Vagina (tissue), 2 donors: ENCODE measurements at regions not wholly inside any gene's neighbourhood (a gene's known extent, or its start where the extent isn't known, plus 50 kb on each side); places are given as distances from the start of the nearest gene placed in this dataset.

Experiments
- DNase-seq, 2 donors: peaks; one replicate each; pipeline ENCODE4 v3.0.0-alpha.2; 2017; ENCODE audit errors: extremely low spot score in 2 of 2
- H3K27ac ChIP-seq: fragments of 200-600 bp; sonication (generic); one replicate; pipeline ENCODE4 v1.5.1; 2019
- H3K27me3 ChIP-seq: fragments of 200-600 bp; sonication (generic); one replicate; pipeline ENCODE4 v1.5.1; 2019
- H3K36me3 ChIP-seq, 2 donors: fragments of 200-600 bp; sonication (generic); one replicate each; pipeline ENCODE4 v1.5.1; 2017 to 2019
- H3K4me1 ChIP-seq: fragments of 200-600 bp; sonication (generic); one replicate; pipeline ENCODE4 v1.5.1; 2019
- H3K4me3 ChIP-seq, 2 donors: fragments of 200-600 bp; sonication (generic); 1 replicate in 1 of 2; 2 replicates in 1 of 2; pipeline ENCODE4 v1.5.1; 2016 to 2019
- H3K9me3 ChIP-seq: fragments of 200-600 bp; sonication (generic); one replicate; pipeline ENCODE4 v1.5.1; 2019
- POLR2A ChIP-seq, 2 donors: fragments of 450-650 bp; IDR thresholded peaks; one replicate each; pipeline ENCODE4 v1.6.1; 2017; ENCODE audit warnings: antibody characterized with exemption in 2 of 2, mild to moderate bottlenecking in 2 of 2, moderate library complexity in 2 of 2
- POLR2AphosphoS5 ChIP-seq, 2 donors: sonication (generic); formaldehyde crosslinking; IDR thresholded peaks; one replicate each; pipeline ENCODE4 v1.9.0; 2017; ENCODE audit warnings: antibody characterized with exemption in 2 of 2, mild to moderate bottlenecking in 2 of 2, low read depth in 1 of 2; ENCODE audit not compliant: insufficient read depth in 1 of 2
- intact Hi-C: fragments of 100-400 bp; cut with DNase I; formaldehyde crosslinking; loops from one replicate; pipeline ENCODE4 v1.15.1; 2023
- TF ChIP-seq, protein P1 (sequence below), 3 experiments: fragments of 450-650 bp in 2 of 3; fragments of 200-600 bp in 1 of 3; sonication (generic) in 1 of 3; IDR thresholded peaks; one replicate each; pipeline ENCODE4 v1.5.1; 2017 to 2019; ENCODE audit warnings: antibody characterized with exemption in 3 of 3, mild to moderate bottlenecking in 2 of 3, moderate library complexity in 2 of 3

DNA sequence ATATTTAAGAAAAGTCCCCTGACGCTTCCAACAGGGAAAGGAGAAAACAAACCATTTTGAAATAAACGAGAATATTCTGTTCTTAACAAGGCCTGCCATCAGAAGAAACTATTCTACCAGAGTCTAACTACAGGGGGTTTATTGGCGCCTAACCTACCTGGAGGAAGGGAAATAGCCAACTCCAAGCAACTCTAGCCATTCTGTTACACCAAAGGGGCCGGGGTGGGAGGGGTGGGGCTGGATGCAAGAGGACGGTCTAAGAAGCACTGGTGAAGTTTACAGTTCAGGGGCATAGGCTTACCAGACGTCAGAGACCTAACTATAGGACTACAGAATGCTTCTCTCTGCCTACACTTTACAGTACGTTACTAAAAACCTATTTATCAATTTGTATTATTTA, 60.5 kb upstream of the GALNT5 start:
- Histone ChIP-seq H3K4me1 (no peaks in the 10 kb centered on the region), H3K36me3 (no peaks in the 10 kb centered on the region), H3K4me3 (no peak overlapping the region), H3K27me3 (no peaks in the 10 kb centered on the region), H3K9me3 (no peaks in the 10 kb centered on the region), H3K27ac (no peak overlapping the region)
- intact Hi-C loops = no loop called here
- DNase-seq = no peak
- TF ChIP-seq POLR2AphosphoS5 (IDR thresholded peaks at IDR 0.05; ENCODE audit: insufficient read depth in 1 of 2, low read depth in 1 of 2) (no peak), POLR2A (IDR thresholded peaks at IDR 0.05) (no peak)
- TF ChIP-seq, protein P1, sequence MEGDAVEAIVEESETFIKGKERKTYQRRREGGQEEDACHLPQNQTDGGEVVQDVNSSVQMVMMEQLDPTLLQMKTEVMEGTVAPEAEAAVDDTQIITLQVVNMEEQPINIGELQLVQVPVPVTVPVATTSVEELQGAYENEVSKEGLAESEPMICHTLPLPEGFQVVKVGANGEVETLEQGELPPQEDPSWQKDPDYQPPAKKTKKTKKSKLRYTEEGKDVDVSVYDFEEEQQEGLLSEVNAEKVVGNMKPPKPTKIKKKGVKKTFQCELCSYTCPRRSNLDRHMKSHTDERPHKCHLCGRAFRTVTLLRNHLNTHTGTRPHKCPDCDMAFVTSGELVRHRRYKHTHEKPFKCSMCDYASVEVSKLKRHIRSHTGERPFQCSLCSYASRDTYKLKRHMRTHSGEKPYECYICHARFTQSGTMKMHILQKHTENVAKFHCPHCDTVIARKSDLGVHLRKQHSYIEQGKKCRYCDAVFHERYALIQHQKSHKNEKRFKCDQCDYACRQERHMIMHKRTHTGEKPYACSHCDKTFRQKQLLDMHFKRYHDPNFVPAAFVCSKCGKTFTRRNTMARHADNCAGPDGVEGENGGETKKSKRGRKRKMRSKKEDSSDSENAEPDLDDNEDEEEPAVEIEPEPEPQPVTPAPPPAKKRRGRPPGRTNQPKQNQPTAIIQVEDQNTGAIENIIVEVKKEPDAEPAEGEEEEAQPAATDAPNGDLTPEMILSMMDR (IDR thresholded peaks at IDR 0.05) = no peak

- TF ChIP-seq POLR2A (IDR thresholded peaks at IDR 0.05) (no peak), POLR2AphosphoS5 (IDR thresholded peaks at IDR 0.05; ENCODE audit: insufficient read depth in 1 of 2, low read depth in 1 of 2) (no peak)
- TF ChIP-seq, protein P1 (IDR thresholded peaks at IDR 0.05) = no peak
- no peak overlapping the region for H3K27ac ChIP-seq
- H3K4me3 ChIP-seq = no peak overlapping the region
Observed at GRCh38 chr2:157197848-157198247, 59.7 kb upstream of the GALNT5 start.

GRCh38 chr2:157203651-157204050, 53.9 kb upstream of the GALNT5 start:
- DNase-seq = no peak

More at GRCh38 chr2:157197848-157198247, 59.7 kb upstream of the GALNT5 start:
- Histone ChIP-seq H3K4me1 (no peaks in the 10 kb centered on the region), H3K27me3 (no peaks in the 10 kb centered on the region), H3K9me3 (no peaks in the 10 kb centered on the region), H3K36me3 (no peaks in the 10 kb centered on the region)
- no peak for DNase-seq
- intact Hi-C loops = no loop called here

GRCh38 chr2:157204401-157204800, 53.1 kb upstream of the GALNT5 start:
- no peaks in the 10 kb centered on the region for H3K4me1 ChIP-seq
- H3K27me3 ChIP-seq = no peaks in the 10 kb centered on the region
- H3K4me3 ChIP-seq = no peak overlapping the region
- no peaks in the 10 kb centered on the region for H3K9me3 ChIP-seq
- TF ChIP-seq POLR2AphosphoS5 (IDR thresholded peaks at IDR 0.05; ENCODE audit: insufficient read depth in 1 of 2, low read depth in 1 of 2) (no peak), POLR2A (IDR thresholded peaks at IDR 0.05) (no peak)
- TF ChIP-seq, protein P1 (IDR thresholded peaks at IDR 0.05) = no peak
- intact Hi-C loops = no loop called here
- no peak for DNase-seq
- no peaks in the 10 kb centered on the region for H3K36me3 ChIP-seq
- no peak overlapping the region for H3K27ac ChIP-seq

More at GRCh38 chr2:157203651-157204050, 53.9 kb upstream of the GALNT5 start:
- H3K36me3 ChIP-seq = no peaks in the 10 kb centered on the region
- no peaks in the 10 kb centered on the region for H3K4me1 ChIP-seq
- no peaks in the 10 kb centered on the region for H3K27me3 ChIP-seq
- H3K27ac ChIP-seq = no peak overlapping the region
- TF ChIP-seq POLR2A (IDR thresholded peaks at IDR 0.05) (no peak), POLR2AphosphoS5 (IDR thresholded peaks at IDR 0.05; ENCODE audit: insufficient read depth in 1 of 2, low read depth in 1 of 2) (no peak)
- TF ChIP-seq, protein P1 (IDR thresholded peaks at IDR 0.05) = no peak
- no peak overlapping the region for H3K4me3 ChIP-seq
- no peaks in the 10 kb centered on the region for H3K9me3 ChIP-seq
- intact Hi-C loops = no loop called here

- TF ChIP-seq, protein P1 (IDR thresholded peaks at IDR 0.05) = no peak
- TF ChIP-seq POLR2AphosphoS5 (IDR thresholded peaks at IDR 0.05; ENCODE audit: insufficient read depth in 1 of 2, low read depth in 1 of 2) (no peak), POLR2A (IDR thresholded peaks at IDR 0.05) (no peak)
- Histone ChIP-seq H3K36me3 (no peaks in the 10 kb centered on the region), H3K4me3 (no peak overlapping the region), H3K27ac (no peak overlapping the region), H3K9me3 (no peaks in the 10 kb centered on the region), H3K27me3 (no peaks in the 10 kb centered on the region), H3K4me1 (no peaks in the 10 kb centered on the region)
- DNase-seq = no peak
- intact Hi-C loops = no loop called here
Observed at GRCh38 chr2:157206916-157207315, 50.6 kb upstream of the GALNT5 start.
